ENCODE measurements at regions not wholly inside any gene's neighbourhood (a gene's known extent, or its start where the extent isn't known, plus 50 kb on each side); places are given as distances from the start of the nearest gene placed in this dataset.

DNA sequence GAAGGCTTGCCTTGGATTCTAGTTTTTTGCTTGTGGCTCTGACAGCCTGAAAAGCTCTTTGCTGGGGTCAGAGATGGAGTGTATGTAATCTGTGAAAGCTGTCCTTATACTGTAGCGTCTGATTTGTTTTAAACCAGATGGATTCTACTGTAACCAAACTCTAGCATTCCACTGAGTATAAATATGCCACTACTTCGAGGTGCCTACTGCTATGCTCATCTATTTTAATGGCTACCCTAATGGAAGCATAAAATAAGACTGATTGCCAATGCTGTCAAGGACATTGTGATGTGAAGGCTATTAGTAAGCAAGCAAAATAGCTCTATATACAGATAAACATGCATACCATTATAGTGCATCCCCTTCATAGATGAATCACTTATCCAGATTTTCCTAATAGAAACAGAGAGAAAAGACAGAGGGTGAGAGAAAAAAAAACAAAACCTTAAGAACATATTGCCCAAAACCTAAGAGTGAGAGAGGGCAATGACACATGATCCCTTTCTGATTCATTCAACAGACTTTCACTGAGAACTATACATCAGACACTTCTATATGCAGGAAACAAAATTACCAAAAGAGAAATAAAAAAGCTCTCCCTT, 1025.8 kb upstream of the LCORL start:
- TF ChIP-seq, protein P1, sequence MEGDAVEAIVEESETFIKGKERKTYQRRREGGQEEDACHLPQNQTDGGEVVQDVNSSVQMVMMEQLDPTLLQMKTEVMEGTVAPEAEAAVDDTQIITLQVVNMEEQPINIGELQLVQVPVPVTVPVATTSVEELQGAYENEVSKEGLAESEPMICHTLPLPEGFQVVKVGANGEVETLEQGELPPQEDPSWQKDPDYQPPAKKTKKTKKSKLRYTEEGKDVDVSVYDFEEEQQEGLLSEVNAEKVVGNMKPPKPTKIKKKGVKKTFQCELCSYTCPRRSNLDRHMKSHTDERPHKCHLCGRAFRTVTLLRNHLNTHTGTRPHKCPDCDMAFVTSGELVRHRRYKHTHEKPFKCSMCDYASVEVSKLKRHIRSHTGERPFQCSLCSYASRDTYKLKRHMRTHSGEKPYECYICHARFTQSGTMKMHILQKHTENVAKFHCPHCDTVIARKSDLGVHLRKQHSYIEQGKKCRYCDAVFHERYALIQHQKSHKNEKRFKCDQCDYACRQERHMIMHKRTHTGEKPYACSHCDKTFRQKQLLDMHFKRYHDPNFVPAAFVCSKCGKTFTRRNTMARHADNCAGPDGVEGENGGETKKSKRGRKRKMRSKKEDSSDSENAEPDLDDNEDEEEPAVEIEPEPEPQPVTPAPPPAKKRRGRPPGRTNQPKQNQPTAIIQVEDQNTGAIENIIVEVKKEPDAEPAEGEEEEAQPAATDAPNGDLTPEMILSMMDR (IDR thresholded peaks at IDR 0.05; ENCODE audit: low read depth, low read length) = no peak
- no peak for DNase-seq (ENCODE audit: extremely low read depth, low read depth)

- no peak for DNase-seq (ENCODE audit: extremely low read depth, low read depth)
- TF ChIP-seq, protein P1 (IDR thresholded peaks at IDR 0.05; ENCODE audit: low read depth, low read length) = no peak
Measured at GRCh38 chr4:19039816-19040215, 1018.3 kb upstream of the LCORL start.

DNA sequence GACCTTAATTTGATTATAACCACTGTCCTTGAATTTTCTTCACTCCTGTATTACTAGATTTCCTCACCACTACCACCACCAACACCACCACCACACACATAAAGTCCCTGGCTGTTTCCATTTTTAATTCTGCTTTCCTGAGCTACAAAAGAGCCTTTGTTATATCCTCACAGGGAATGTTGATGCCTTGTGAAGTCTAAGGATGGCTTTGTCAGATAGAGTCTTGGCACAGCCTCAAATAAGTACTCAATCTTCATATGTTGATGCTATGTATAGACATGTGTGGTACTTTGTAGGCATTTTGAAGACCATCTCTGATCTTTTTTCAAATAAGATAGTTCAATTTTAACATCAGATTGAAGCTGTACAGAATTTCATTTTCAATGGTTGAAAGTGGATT, 1016.7 kb upstream of the LCORL start:
- DNase-seq (ENCODE audit: extremely low read depth, low read depth) = no peak
- TF ChIP-seq, protein P1 (IDR thresholded peaks at IDR 0.05; ENCODE audit: low read depth, low read length) = no peak

DNA sequence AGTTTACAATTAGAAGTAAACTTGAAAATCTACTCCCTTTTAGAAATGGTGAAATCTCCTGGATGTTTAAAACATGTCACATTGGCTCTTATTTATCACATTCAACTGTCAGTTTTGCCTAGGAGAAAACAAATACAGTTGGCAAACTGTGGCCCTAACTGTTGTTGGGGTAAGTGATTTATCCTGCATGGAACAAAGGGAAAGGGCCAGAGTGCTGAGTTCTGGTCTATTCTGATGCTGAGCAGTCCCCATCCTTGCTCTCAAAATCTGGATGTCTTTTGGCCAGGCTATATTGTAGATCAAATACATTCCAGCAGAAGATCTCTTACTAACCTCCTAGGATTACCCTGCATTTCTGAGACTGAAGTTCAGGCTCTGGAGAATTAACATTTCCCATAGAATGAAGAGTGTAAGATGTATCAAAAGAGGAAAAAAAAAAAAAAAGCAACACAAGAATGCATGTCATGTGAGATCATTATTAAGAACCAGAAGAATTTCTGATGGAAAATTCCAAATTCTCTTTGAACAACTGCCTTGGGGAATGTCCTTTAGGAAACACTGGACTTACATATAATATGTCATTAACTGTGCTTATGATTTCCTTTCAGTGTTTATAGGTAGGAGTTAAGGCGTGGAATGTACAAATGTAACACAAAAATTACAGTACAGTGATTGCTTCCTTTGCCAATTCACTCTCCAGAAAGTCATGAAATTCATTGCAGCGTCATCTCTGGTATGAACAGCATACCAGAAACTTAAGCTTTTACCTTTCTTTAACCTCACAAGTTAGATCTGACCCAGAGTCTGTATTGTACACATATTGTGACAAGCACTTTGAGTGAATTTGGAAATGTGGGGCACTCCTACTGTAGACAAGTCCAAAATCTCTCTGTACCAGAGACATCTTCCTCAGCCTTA, 1012.5 kb upstream of the LCORL start:
- DNase-seq (ENCODE audit: extremely low read depth, low read depth) = no peak
- TF ChIP-seq, protein P1 (IDR thresholded peaks at IDR 0.05; ENCODE audit: low read depth, low read length) = no peak

- no peak for DNase-seq (ENCODE audit: extremely low read depth, low read depth)
- TF ChIP-seq, protein P1 (IDR thresholded peaks at IDR 0.05; ENCODE audit: low read depth, low read length) = no peak
Measured at GRCh38 chr4:19030536-19030935, 1009.0 kb upstream of the LCORL start.

GRCh38 chr4:19030048-19030447, 1008.5 kb upstream of the LCORL start:
- TF ChIP-seq, protein P1 (IDR thresholded peaks at IDR 0.05; ENCODE audit: low read depth, low read length) = no peak
- no peak for DNase-seq (ENCODE audit: extremely low read depth, low read depth)

GRCh38 chr4:19026281-19026680, 1004.7 kb upstream of the LCORL start:
- no peak for DNase-seq (ENCODE audit: extremely low read depth, low read depth)
- TF ChIP-seq, protein P1 (IDR thresholded peaks at IDR 0.05; ENCODE audit: low read depth, low read length) = no peak

All from AG09319 (cell line).